ENCODE measurements at regions not wholly inside any gene's neighbourhood (a gene's known extent, or its start where the extent isn't known, plus 50 kb on each side); places are given as distances from the start of the nearest gene placed in this dataset.

DNA sequence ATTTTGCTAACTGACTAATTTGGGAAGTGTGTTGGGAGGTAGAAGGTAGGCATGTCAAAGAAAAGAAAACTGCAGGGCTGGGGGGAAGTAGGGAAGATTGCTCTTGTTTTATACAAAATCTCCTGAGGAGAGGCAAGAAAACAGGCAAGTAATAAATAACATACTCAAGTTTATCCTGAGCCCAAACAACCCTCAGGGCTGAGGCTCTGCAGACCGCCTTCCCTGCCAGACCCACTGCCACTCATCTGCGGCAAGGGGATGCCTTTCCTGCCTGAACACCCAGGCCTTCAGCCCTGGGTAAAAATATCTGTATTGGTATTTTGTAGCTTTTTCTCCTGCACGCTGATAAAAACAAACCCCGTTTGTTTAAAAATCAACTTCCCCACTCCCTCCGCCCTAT is 399.8 kb upstream of the NFE2L3 start:
- TF ChIP-seq, protein P1, sequence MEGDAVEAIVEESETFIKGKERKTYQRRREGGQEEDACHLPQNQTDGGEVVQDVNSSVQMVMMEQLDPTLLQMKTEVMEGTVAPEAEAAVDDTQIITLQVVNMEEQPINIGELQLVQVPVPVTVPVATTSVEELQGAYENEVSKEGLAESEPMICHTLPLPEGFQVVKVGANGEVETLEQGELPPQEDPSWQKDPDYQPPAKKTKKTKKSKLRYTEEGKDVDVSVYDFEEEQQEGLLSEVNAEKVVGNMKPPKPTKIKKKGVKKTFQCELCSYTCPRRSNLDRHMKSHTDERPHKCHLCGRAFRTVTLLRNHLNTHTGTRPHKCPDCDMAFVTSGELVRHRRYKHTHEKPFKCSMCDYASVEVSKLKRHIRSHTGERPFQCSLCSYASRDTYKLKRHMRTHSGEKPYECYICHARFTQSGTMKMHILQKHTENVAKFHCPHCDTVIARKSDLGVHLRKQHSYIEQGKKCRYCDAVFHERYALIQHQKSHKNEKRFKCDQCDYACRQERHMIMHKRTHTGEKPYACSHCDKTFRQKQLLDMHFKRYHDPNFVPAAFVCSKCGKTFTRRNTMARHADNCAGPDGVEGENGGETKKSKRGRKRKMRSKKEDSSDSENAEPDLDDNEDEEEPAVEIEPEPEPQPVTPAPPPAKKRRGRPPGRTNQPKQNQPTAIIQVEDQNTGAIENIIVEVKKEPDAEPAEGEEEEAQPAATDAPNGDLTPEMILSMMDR (IDR thresholded peaks at IDR 0.05; ENCODE audit: insufficient read depth, low read length): no peak
- TF ChIP-seq, protein P2, sequence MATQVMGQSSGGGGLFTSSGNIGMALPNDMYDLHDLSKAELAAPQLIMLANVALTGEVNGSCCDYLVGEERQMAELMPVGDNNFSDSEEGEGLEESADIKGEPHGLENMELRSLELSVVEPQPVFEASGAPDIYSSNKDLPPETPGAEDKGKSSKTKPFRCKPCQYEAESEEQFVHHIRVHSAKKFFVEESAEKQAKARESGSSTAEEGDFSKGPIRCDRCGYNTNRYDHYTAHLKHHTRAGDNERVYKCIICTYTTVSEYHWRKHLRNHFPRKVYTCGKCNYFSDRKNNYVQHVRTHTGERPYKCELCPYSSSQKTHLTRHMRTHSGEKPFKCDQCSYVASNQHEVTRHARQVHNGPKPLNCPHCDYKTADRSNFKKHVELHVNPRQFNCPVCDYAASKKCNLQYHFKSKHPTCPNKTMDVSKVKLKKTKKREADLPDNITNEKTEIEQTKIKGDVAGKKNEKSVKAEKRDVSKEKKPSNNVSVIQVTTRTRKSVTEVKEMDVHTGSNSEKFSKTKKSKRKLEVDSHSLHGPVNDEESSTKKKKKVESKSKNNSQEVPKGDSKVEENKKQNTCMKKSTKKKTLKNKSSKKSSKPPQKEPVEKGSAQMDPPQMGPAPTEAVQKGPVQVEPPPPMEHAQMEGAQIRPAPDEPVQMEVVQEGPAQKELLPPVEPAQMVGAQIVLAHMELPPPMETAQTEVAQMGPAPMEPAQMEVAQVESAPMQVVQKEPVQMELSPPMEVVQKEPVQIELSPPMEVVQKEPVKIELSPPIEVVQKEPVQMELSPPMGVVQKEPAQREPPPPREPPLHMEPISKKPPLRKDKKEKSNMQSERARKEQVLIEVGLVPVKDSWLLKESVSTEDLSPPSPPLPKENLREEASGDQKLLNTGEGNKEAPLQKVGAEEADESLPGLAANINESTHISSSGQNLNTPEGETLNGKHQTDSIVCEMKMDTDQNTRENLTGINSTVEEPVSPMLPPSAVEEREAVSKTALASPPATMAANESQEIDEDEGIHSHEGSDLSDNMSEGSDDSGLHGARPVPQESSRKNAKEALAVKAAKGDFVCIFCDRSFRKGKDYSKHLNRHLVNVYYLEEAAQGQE (IDR thresholded peaks at IDR 0.05; ENCODE audit: insufficient replicate concordance, low read depth): no peak
- TF ChIP-seq POLR2AphosphoS5 (IDR thresholded peaks at IDR 0.05; ENCODE audit: low read depth): no peak

Data from HL-60 (cell line).